Neuronal stem cell (in vitro differentiated cells): ENCODE measurements at regions not wholly inside any gene's neighbourhood (a gene's known extent, or its start where the extent isn't known, plus 50 kb on each side); places are given as distances from the start of the nearest gene placed in this dataset.

Experiments
- DNase-seq: peaks from one replicate; pipeline ENCODE4 v3.0.0-alpha.2; 2013; ENCODE audit warnings: low spot score
- H2AFZ ChIP-seq: one replicate; pipeline ENCODE4 v1.6.1; 2013; ENCODE audit warnings: mild to moderate bottlenecking, low read length, inconsistent platforms
- H2AK5ac ChIP-seq: 2 replicates; pipeline ENCODE4 v1.6.1; 2013; ENCODE audit warnings: low read depth, mild to moderate bottlenecking, inconsistent platforms, low read length, moderate library complexity, mixed read lengths
- H2BK120ac ChIP-seq: 2 replicates; pipeline ENCODE4 v1.6.1; 2013; ENCODE audit warnings: low read depth, mild to moderate bottlenecking, inconsistent platforms, low read length, moderate library complexity, mixed read lengths
- H2BK12ac ChIP-seq: one replicate; pipeline ENCODE4 v1.6.1; 2013; ENCODE audit warnings: low read length, inconsistent platforms
- H2BK15ac ChIP-seq: 2 replicates; pipeline ENCODE4 v1.6.1; 2013; ENCODE audit warnings: mild to moderate bottlenecking, low read length, inconsistent platforms, mixed read lengths
- H2BK5ac ChIP-seq: one replicate; pipeline ENCODE4 v1.6.1; 2013; ENCODE audit warnings: inconsistent platforms, mild to moderate bottlenecking, low read length, moderate library complexity
- H3K14ac ChIP-seq: one replicate; pipeline ENCODE4 v1.6.1; 2013; ENCODE audit warnings: low read length, inconsistent platforms
- H3K18ac ChIP-seq: 2 replicates; pipeline ENCODE4 v1.6.1; 2013; ENCODE audit warnings: low read length, inconsistent platforms
- H3K23ac ChIP-seq: 2 replicates; pipeline ENCODE4 v1.6.1; 2013; ENCODE audit warnings: low read depth, mild to moderate bottlenecking, mixed read lengths, low read length, inconsistent platforms; ENCODE audit not compliant: poor library complexity
- H3K27ac ChIP-seq: replicated peaks from 3 replicates; pipeline ENCODE4 v1.5.1; 2013; ENCODE audit warnings: low read length, inconsistent platforms
- H3K27me3 ChIP-seq, 3 experiments: 2 replicates each; pipeline ENCODE4 v1.6.1; 2013; ENCODE audit warnings: low read length in 3 of 3, mild to moderate bottlenecking in 2 of 3, inconsistent platforms in 1 of 3, low read depth in 1 of 3, mixed read lengths in 1 of 3, moderate library complexity in 1 of 3; ENCODE audit not compliant: control insufficient read depth in 3 of 3, insufficient read depth in 3 of 3
- H3K36me3 ChIP-seq, 2 donors: replicated peaks in 1 of 2; 2 replicates each; pipeline ENCODE4 v1.6.1; 2013; ENCODE audit warnings: low read length in 2 of 2; ENCODE audit not compliant: control insufficient read depth in 2 of 2, insufficient read depth in 2 of 2
- H3K4ac ChIP-seq: 2 replicates; pipeline ENCODE4 v1.6.1; 2013; ENCODE audit warnings: inconsistent platforms, mild to moderate bottlenecking, low read length, moderate library complexity
- H3K4me1 ChIP-seq, 2 donors: 1 replicate in 1 of 2; 2 replicates in 1 of 2; pipeline ENCODE4 v1.6.1; 2013; ENCODE audit warnings: low read length in 2 of 2, low read depth in 1 of 2; ENCODE audit not compliant: control insufficient read depth in 2 of 2, insufficient read depth in 1 of 2
- H3K4me2 ChIP-seq: one replicate; pipeline ENCODE4 v1.6.1; 2013; ENCODE audit warnings: mild to moderate bottlenecking, low read length, inconsistent platforms; ENCODE audit not compliant: insufficient read depth, poor library complexity, severe bottlenecking
- H3K4me3 ChIP-seq, 2 donors: 2 replicates each; pipeline ENCODE4 v1.5.1; 2013; ENCODE audit warnings: low read length in 2 of 2, mild to moderate bottlenecking in 2 of 2, inconsistent platforms in 1 of 2, moderate library complexity in 1 of 2
- H3K79me1 ChIP-seq: one replicate; pipeline ENCODE4 v1.6.1; 2013; ENCODE audit warnings: low read depth, mild to moderate bottlenecking, inconsistent platforms, low read length, moderate library complexity
- H3K9ac ChIP-seq: one replicate; pipeline ENCODE4 v1.6.1; 2013; ENCODE audit warnings: mild to moderate bottlenecking, low read depth, low read length, inconsistent platforms; ENCODE audit not compliant: poor library complexity
- H3K9me3 ChIP-seq, 2 donors: replicated peaks in 1 of 2; 2 replicates each; pipeline versions ENCODE3 to v1.6.1; 2013; ENCODE audit warnings: low read length in 2 of 2, mild to moderate bottlenecking in 2 of 2, inconsistent platforms in 1 of 2, low read depth in 1 of 2, mixed read lengths in 1 of 2, moderate library complexity in 1 of 2; ENCODE audit not compliant: control insufficient read depth in 2 of 2, insufficient read depth in 1 of 2
- H4K8ac ChIP-seq: one replicate; pipeline ENCODE4 v1.6.1; 2013; ENCODE audit warnings: low read depth, mild to moderate bottlenecking, inconsistent platforms, low read length, moderate library complexity
- H4K91ac ChIP-seq: one replicate; pipeline ENCODE4 v1.6.1; 2013; ENCODE audit warnings: low read length, low read depth, mild to moderate bottlenecking, inconsistent platforms; ENCODE audit not compliant: poor library complexity
- WGBS, 2 donors: extraction: QIAGEN DNeasy Blood & Tissue Kit; methylation state at CpG; one replicate each; pipeline ENCODE4 v1.1.7; 2013; ENCODE audit warnings: missing lambda C conversion rate in 2 of 2, mixed read lengths in 1 of 2; ENCODE audit not compliant: insufficient read length in 2 of 2, insufficient replicate concordance in 1 of 2; ENCODE audit errors: extremely low coverage in 2 of 2; 5-methylcytosine and 5-hydroxymethylcytosine counted together

- no peak overlapping the region for H3K14ac ChIP-seq
- H3K36me3 ChIP-seq = no peaks in the 10 kb centered on the region
- no peak overlapping the region for H2AFZ ChIP-seq
- no peak overlapping the region for H3K23ac ChIP-seq
- H4K8ac ChIP-seq = no peak overlapping the region
- no peak overlapping the region for H3K4me2 ChIP-seq
- no peak overlapping the region for H2BK5ac ChIP-seq
- no peak overlapping the region for H3K9ac ChIP-seq
- H3K79me1 ChIP-seq = no peaks in the 10 kb centered on the region
- no peak overlapping the region for H4K91ac ChIP-seq
- H2BK120ac ChIP-seq = no peak overlapping the region
- no peak overlapping the region for H3K4me3 ChIP-seq
- no peak for DNase-seq
- peaks cover 0 to 2% (median 0%) of the 10 kb centered on the region in 3 experiments for H3K27me3 ChIP-seq
- no peak overlapping the region for H3K27ac ChIP-seq
- no CpG with 5 or more reads among the region's 1 CpG for WGBS, 2 donors
- peaks cover 0 to 10% of the 10 kb centered on the region in 2 donors for H3K4me1 ChIP-seq
- H3K4ac ChIP-seq = no peak overlapping the region
- H3K18ac ChIP-seq = no peak overlapping the region
- H2BK12ac ChIP-seq = no peak overlapping the region
- no peak overlapping the region for H2BK15ac ChIP-seq
- no peaks in the 10 kb centered on the region for H3K9me3 ChIP-seq
- no peak overlapping the region for H2AK5ac ChIP-seq
Measured at GRCh38 chr4:11228530-11228929, 200.2 kb downstream of the HS3ST1 start.

GRCh38 chr4:11223311-11223710 is 205.4 kb downstream of the HS3ST1 start:
- no peak for DNase-seq
- H2BK15ac ChIP-seq = no peak overlapping the region
- H3K4me2 ChIP-seq = no peak overlapping the region
- H4K8ac ChIP-seq = no peak overlapping the region
- no peak overlapping the region for H3K4me3 ChIP-seq
- no peaks in the 10 kb centered on the region for H3K36me3 ChIP-seq
- WGBS, 2 donors = no CpG with 5 or more reads among the region's 9 CpGs
- no peaks in the 10 kb centered on the region for H3K79me1 ChIP-seq
- no peak overlapping the region for H3K4ac ChIP-seq
- H2BK120ac ChIP-seq = no peak overlapping the region
- no peak overlapping the region for H2BK5ac ChIP-seq
- H4K91ac ChIP-seq = no peak overlapping the region
- no peak overlapping the region for H2AK5ac ChIP-seq
- peaks cover 0 to 2% (median 0%) of the 10 kb centered on the region in 3 experiments for H3K27me3 ChIP-seq
- H3K23ac ChIP-seq = no peak overlapping the region
- H2AFZ ChIP-seq = peak overlapping the region; percentile 70
- no peak overlapping the region for H3K9ac ChIP-seq
- H3K27ac ChIP-seq = no peak overlapping the region
- H3K18ac ChIP-seq = no peak overlapping the region
- no peak overlapping the region for H3K14ac ChIP-seq
- no peaks in the 10 kb centered on the region for H3K9me3 ChIP-seq
- H3K4me1 ChIP-seq = peaks cover 0 to 8% of the 10 kb centered on the region in 2 donors
- H2BK12ac ChIP-seq = no peak overlapping the region

- Histone ChIP-seq H2AFZ (no peak overlapping the region), H3K9me3 (peaks cover 0 to 5% of the 10 kb centered on the region in 2 donors), H3K27ac (no peak overlapping the region), H2BK12ac (no peak overlapping the region), H2BK5ac (no peak overlapping the region), H3K9ac (no peak overlapping the region), H2BK120ac (no peak overlapping the region), H3K79me1 (no peaks in the 10 kb centered on the region), H4K8ac (no peak overlapping the region), H4K91ac (no peak overlapping the region), H3K36me3 (no peaks in the 10 kb centered on the region), H3K14ac (no peak overlapping the region), H3K4me1 (peaks cover 0 to 7% of the 10 kb centered on the region in 2 donors), H3K18ac (no peak overlapping the region), H3K4me2 (no peak overlapping the region), H3K27me3 (no peaks in the 10 kb centered on the region), H3K4ac (no peak overlapping the region), H2BK15ac (no peak overlapping the region), H2AK5ac (no peak overlapping the region), H3K23ac (no peak overlapping the region), H3K4me3 (no peak overlapping the region)
- DNase-seq = no peak
- WGBS, 2 donors = no CpG with 5 or more reads among the region's 5 CpGs
Measured at GRCh38 chr4:11218692-11219091, 210.0 kb downstream of the HS3ST1 start.

GRCh38 chr4:11216520-11216919 is 212.2 kb downstream of the HS3ST1 start:
- Histone ChIP-seq H3K9ac (no peak overlapping the region), H3K4me1 (no peaks in the 10 kb centered on the region), H3K27ac (no peak overlapping the region), H3K79me1 (no peaks in the 10 kb centered on the region), H3K27me3 (no peaks in the 10 kb centered on the region), H2BK120ac (no peak overlapping the region), H4K8ac (no peak overlapping the region), H2BK15ac (no peak overlapping the region), H2BK12ac (no peak overlapping the region), H4K91ac (no peak overlapping the region), H3K18ac (no peak overlapping the region), H3K4me2 (no peak overlapping the region), H3K23ac (no peak overlapping the region), H3K4me3 (no peak overlapping the region), H3K9me3 (peaks cover 0 to 5% of the 10 kb centered on the region in 2 donors), H2AK5ac (no peak overlapping the region), H3K4ac (no peak overlapping the region), H3K36me3 (no peaks in the 10 kb centered on the region), H2BK5ac (no peak overlapping the region), H2AFZ (no peak overlapping the region), H3K14ac (no peak overlapping the region)
- no peak for DNase-seq
